ENCODE measurements at regions not wholly inside any gene's neighbourhood (a gene's known extent, or its start where the extent isn't known, plus 50 kb on each side); places are given as distances from the start of the nearest gene placed in this dataset.
"Not testable (repeated sequence)": the region's sequence is repeated elsewhere in the genome, so short reads cannot be mapped to it uniquely, and the experiment has no call there.

DNA sequence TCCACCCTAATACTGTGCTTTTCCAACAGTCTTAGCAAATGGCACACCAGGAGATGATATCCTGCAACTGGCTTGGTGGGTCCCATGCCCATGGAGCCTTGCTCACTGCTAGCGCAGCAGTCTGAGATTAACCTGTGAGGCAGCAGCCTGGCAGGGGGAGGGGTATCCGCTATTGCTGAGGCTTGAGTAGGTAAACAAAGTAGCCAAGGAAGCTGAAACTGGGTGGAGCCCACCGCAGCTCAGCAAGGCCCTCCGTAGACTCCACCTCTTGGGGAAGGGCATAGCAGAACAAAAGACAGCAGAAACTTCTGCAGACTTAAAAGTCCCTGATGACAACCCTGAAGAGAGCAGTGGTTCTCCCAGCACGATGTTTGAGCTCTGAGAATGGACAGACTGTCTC lies 399.0 kb downstream of the CCSER2 start:
- peaks cover 0 to 5% of the 10 kb centered on the region in 2 donors for H3K9me3 ChIP-seq
- no peaks in the 10 kb centered on the region for H3K4me1 ChIP-seq
- TF ChIP-seq CTCF (IDR thresholded peaks at IDR 0.05), result no peak
- no peak overlapping the region for H3K4me3 ChIP-seq
- H3K27ac ChIP-seq, result no peak overlapping the region
- intact Hi-C loops (cut with DNase I), result no loop called here
- ATAC-seq, result no peak
- no peak for DNase-seq
- no peaks in the 10 kb centered on the region for H3K36me3 ChIP-seq
- H3K27me3 ChIP-seq, result no peaks in the 10 kb centered on the region

DNA sequence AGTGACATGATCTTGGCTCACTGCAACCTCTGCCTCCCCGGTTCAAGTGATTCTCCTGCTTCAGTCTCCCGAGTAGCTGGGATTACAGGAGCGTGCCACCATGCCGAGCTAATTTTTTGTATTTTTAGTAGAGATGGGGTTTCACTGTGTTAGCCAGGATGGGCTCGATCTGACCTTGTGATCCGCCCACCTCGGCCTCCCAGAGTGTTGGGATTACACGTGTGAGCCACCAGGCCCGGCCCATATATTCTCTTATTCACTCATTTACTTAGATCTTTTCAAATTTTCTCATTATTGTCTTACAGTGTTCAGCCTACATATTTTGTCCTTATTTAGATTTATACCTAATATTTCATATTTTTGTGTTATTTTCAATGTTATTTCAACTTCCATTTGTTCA lies 410.7 kb downstream of the CCSER2 start:
- ATAC-seq; H3K4me1 ChIP-seq; H3K27ac ChIP-seq; intact Hi-C loops (cut with DNase I); H3K4me3 ChIP-seq; H3K36me3 ChIP-seq; H3K9me3 ChIP-seq; DNase-seq; H3K27me3 ChIP-seq: not testable (repeated sequence)

DNA sequence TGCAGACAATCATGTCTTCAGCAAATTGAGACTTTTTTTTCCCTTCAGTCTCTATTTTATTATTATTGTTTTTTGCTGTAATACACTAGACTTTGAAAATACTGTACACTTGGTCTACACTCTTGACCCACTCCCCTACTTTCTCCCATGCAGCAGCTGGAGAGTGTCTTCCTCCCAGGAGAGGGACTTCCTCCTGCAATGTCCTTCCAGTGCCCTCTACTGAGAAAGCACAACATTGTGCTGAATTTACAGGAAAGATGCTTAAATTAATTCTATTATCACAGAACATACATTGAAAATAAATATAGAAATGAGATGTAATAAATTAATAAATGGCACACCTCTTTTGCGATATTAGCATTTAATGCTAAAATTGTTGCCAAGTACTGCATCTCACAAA lies 411.3 kb downstream of the CCSER2 start:
- Histone ChIP-seq H3K36me3 (no peaks in the 10 kb centered on the region), H3K27me3 (no peaks in the 10 kb centered on the region), H3K27ac (no peak overlapping the region), H3K9me3 (no peaks in the 10 kb centered on the region), H3K4me1 (no peaks in the 10 kb centered on the region), H3K4me3 (no peak overlapping the region)
- TF ChIP-seq CTCF (IDR thresholded peaks at IDR 0.05), result no peak
- intact Hi-C loops (cut with DNase I), result no loop called here
- DNase-seq (no peak), ATAC-seq (no peak)

- ATAC-seq (peak; percentile 52), DNase-seq (no peak)
- no peaks in the 10 kb centered on the region for H3K27me3 ChIP-seq
- H3K9me3 ChIP-seq, result no peaks in the 10 kb centered on the region
- H3K27ac ChIP-seq, result no peak overlapping the region
- intact Hi-C loops (cut with DNase I), result no loop called here
- peak in 1 of 2 donors; percentile 17 for TF ChIP-seq CTCF (IDR thresholded peaks at IDR 0.05)
- no peak overlapping the region for H3K4me3 ChIP-seq
- no peaks in the 10 kb centered on the region for H3K36me3 ChIP-seq
- H3K4me1 ChIP-seq, result no peaks in the 10 kb centered on the region
Observed at GRCh38 chr10:84743483-84743882, 415.1 kb downstream of the CCSER2 start.

GRCh38 chr10:84755311-84755710 lies 426.9 kb downstream of the CCSER2 start:
- ATAC-seq, result no peak
- intact Hi-C loops (cut with DNase I), result no loop called here
- Histone ChIP-seq H3K27me3 (no peaks in the 10 kb centered on the region), H3K9me3 (no peaks in the 10 kb centered on the region), H3K4me1 (no peaks in the 10 kb centered on the region), H3K27ac (no peak overlapping the region), H3K4me3 (no peak overlapping the region), H3K36me3 (no peaks in the 10 kb centered on the region)
- TF ChIP-seq CTCF (IDR thresholded peaks at IDR 0.05), result no peak
- DNase-seq, result no peak

DNA sequence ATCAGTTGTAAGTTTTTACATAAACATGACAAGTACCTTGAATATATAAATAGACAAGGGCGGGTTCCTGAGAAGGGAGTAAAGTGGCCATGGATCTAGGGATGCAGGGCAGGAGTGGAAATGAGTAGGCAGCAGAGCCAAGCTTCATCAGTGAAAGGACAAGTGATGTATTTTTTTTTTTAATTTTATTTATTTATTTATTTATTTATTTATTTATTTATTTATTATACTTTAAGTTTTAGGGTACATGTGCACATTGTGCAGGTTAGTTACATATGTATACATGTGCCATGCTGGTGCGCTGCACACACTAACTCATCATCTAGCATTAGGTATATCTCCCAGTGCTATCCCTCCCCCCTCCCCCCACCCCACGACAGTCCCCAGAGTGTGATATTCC lies 428.3 kb downstream of the CCSER2 start:
- H3K36me3 ChIP-seq; H3K9me3 ChIP-seq; intact Hi-C loops (cut with DNase I); H3K4me1 ChIP-seq; H3K27me3 ChIP-seq; H3K4me3 ChIP-seq; DNase-seq; ATAC-seq; H3K27ac ChIP-seq: not testable (repeated sequence)

GRCh38 chr10:84761994-84762614 lies 433.7 kb downstream of the CCSER2 start:
- intact Hi-C loops (cut with DNase I); ATAC-seq; H3K4me1 ChIP-seq; H3K27ac ChIP-seq; H3K27me3 ChIP-seq; H3K9me3 ChIP-seq; H3K4me3 ChIP-seq; DNase-seq; H3K36me3 ChIP-seq: not testable (repeated sequence)

All from left lung (tissue), 4 donors.